Glutamatergic neuron (in vitro differentiated cells): ENCODE measurements at regions not wholly inside any gene's neighbourhood (a gene's known extent, or its start where the extent isn't known, plus 50 kb on each side); places are given as distances from the start of the nearest gene placed in this dataset.

ENCODE experiments used
- DNase-seq: peaks from one replicate; pipeline ENCODE4 v3.0.0; 2022
- H3K27ac Mint-ChIP-seq: one replicate; pipeline ENCODE4 v1.8.0; 2020; ENCODE audit warnings: mild to moderate bottlenecking, mixed read lengths, inconsistent platforms; ENCODE audit not compliant: unreplicated experiment
- H3K27me3 Mint-ChIP-seq: one replicate; pipeline ENCODE4 v1.8.0; 2020; ENCODE audit warnings: mild to moderate bottlenecking, moderate library complexity, mixed read lengths, inconsistent platforms; ENCODE audit not compliant: unreplicated experiment
- H3K36me3 Mint-ChIP-seq: one replicate; pipeline ENCODE4 v1.8.0; 2020; ENCODE audit warnings: mild to moderate bottlenecking, mixed read lengths, inconsistent platforms; ENCODE audit not compliant: unreplicated experiment
- H3K4me1 Mint-ChIP-seq: one replicate; pipeline ENCODE4 v1.8.0; 2020; ENCODE audit warnings: mild to moderate bottlenecking, low read depth, mixed read lengths, inconsistent platforms; ENCODE audit not compliant: unreplicated experiment
- H3K4me3 Mint-ChIP-seq: one replicate; pipeline ENCODE4 v1.8.0; 2020; ENCODE audit warnings: mild to moderate bottlenecking, mixed read lengths, inconsistent platforms; ENCODE audit not compliant: unreplicated experiment
- H3K9me3 Mint-ChIP-seq: one replicate; pipeline ENCODE4 v1.8.0; 2020; ENCODE audit warnings: mild to moderate bottlenecking, moderate library complexity, mixed read lengths, inconsistent platforms; ENCODE audit not compliant: unreplicated experiment
- TF ChIP-seq, protein P1 (sequence below): fragments of 200-600 bp; sonication (generic); IDR thresholded peaks from one replicate; pipeline ENCODE4 v1.5.0; 2021; ENCODE audit not compliant: partially characterized antibody, unreplicated experiment

DNA sequence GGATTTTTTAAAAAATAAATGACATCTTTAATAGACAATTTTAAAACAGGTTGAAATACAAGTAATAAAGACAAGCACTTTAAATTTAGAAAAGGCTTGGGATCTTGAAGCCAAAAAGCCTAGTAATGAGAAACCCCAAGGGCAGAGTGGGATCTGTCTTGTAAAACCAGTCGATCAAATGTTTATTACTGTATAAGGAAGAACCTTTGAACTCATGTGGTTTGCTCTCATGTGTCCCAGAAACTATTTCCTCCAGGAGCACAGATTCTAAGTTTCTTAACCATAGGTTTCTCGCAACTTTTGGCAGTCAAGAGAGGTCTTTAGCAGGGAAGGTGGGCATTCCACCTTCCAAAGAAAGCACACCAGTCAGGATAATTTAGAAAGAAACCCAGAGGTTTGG, 541.7 kb upstream of the BTBD3 start:
- H3K27me3 Mint-ChIP-seq, result peaks cover 5% of the 10 kb centered on the region
- no peaks in the 10 kb centered on the region for H3K9me3 Mint-ChIP-seq
- H3K27ac Mint-ChIP-seq, result no peak overlapping the region
- no peak for DNase-seq
- H3K4me1 Mint-ChIP-seq, result peaks cover 14% of the 10 kb centered on the region
- TF ChIP-seq, protein P1, sequence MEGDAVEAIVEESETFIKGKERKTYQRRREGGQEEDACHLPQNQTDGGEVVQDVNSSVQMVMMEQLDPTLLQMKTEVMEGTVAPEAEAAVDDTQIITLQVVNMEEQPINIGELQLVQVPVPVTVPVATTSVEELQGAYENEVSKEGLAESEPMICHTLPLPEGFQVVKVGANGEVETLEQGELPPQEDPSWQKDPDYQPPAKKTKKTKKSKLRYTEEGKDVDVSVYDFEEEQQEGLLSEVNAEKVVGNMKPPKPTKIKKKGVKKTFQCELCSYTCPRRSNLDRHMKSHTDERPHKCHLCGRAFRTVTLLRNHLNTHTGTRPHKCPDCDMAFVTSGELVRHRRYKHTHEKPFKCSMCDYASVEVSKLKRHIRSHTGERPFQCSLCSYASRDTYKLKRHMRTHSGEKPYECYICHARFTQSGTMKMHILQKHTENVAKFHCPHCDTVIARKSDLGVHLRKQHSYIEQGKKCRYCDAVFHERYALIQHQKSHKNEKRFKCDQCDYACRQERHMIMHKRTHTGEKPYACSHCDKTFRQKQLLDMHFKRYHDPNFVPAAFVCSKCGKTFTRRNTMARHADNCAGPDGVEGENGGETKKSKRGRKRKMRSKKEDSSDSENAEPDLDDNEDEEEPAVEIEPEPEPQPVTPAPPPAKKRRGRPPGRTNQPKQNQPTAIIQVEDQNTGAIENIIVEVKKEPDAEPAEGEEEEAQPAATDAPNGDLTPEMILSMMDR, result no peak
- no peaks in the 10 kb centered on the region for H3K36me3 Mint-ChIP-seq
- H3K4me3 Mint-ChIP-seq, result no peak overlapping the region

DNA sequence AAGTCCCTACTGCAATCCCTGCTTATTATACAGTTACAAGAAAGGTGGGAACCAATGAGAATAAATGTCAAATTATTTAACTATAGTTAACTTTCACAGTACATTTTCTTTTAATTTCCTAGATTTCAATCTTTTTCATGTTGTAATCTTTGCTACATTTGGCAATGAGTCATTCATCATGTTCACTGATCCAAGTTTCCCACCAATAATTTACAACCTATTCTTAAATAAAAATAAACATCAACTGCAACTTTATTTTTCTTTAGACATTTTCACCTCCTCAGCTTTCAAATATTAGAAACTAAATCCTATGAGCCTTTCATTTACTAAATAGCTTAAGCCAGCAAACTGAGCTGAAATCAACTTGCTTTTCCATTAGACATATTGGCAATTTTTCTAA, 541.3 kb upstream of the BTBD3 start:
- Mint-ChIP-seq H3K4me1 (peaks cover 14% of the 10 kb centered on the region), H3K27ac (no peak overlapping the region), H3K9me3 (no peaks in the 10 kb centered on the region), H3K36me3 (no peaks in the 10 kb centered on the region), H3K4me3 (no peak overlapping the region), H3K27me3 (peaks cover 5% of the 10 kb centered on the region)
- TF ChIP-seq, protein P1, result no peak
- no peak for DNase-seq

DNA sequence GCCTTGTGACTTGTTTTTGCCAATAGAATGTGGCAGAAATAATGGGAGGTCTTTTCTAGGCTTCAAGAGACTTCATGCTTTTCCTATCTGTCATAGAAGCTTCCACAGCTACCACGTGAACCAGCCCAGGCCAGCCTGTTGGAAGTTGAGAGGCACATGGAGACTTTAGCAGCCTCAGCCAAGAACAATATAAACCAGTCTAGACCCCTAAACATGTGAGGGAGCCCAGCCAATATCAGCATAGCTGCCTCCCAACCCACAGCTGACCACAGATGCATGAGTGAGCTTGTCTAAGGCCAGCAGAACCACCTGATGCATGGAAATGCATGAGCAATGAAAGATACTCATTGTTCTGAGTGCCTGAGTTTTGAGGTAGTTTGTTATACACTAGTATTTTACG, 540.7 kb upstream of the BTBD3 start:
- H3K36me3 Mint-ChIP-seq, result peaks cover 2% of the 10 kb centered on the region

DNA sequence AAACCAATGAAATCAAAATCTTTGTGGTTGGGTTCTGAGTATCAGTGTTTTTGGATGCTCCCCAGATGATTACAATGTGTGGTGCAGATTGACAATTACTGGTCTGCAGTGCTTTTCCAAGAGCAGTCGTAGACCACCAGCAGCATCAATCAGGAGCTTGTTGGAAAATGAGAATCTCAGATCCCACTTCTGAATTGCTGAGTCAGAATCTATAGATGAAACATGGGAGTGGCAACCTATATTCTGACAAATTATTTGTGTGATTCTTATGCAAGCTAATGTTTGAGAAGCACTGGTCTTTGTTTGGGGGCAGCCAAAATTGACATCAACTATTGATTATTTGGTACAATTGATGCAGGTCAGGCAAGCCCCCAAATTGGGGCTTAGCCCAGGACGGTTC, 539.9 kb upstream of the BTBD3 start:
- H3K27ac Mint-ChIP-seq, result no peak overlapping the region
- TF ChIP-seq, protein P1, result no peak
- no peak overlapping the region for H3K4me3 Mint-ChIP-seq
- H3K27me3 Mint-ChIP-seq, result peaks cover 5% of the 10 kb centered on the region
- no peak for DNase-seq
- H3K4me1 Mint-ChIP-seq, result peaks cover 13% of the 10 kb centered on the region
- no peaks in the 10 kb centered on the region for H3K9me3 Mint-ChIP-seq
- peaks cover 7% of the 10 kb centered on the region for H3K36me3 Mint-ChIP-seq

More for the DNA sequence above, 540.7 kb upstream of the BTBD3 start:
- no peak for DNase-seq
- Mint-ChIP-seq H3K4me3 (no peak overlapping the region), H3K9me3 (no peaks in the 10 kb centered on the region), H3K27ac (no peak overlapping the region), H3K27me3 (peaks cover 5% of the 10 kb centered on the region), H3K4me1 (peaks cover 14% of the 10 kb centered on the region)
- TF ChIP-seq, protein P1, result no peak

DNA sequence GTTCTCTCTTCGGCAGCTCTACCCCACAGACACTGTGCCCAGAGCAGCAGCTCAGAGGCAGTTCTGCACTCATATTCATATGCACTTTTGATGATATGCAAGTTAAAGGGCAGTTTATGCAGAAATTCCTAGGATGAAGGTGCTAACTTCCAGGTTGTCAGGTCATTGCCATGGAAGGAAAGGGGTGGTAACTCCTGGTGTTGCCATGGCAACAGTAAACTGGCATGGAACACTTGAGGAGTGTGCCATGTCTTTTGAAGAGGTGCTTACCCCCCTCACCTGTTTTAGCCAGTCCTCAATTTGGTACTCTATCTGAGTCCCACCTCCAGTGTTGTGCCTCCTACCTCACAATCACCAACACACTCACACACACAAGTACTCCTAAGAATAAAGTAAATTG, 539.4 kb upstream of the BTBD3 start:
- peaks cover 13% of the 10 kb centered on the region for H3K4me1 Mint-ChIP-seq
- H3K4me3 Mint-ChIP-seq, result no peak overlapping the region
- no peaks in the 10 kb centered on the region for H3K9me3 Mint-ChIP-seq
- no peak overlapping the region for H3K27ac Mint-ChIP-seq
- no peak for DNase-seq
- TF ChIP-seq, protein P1, result no peak
- peaks cover 7% of the 10 kb centered on the region for H3K36me3 Mint-ChIP-seq
- H3K27me3 Mint-ChIP-seq, result peaks cover 5% of the 10 kb centered on the region
